ENCODE measurements at regions not wholly inside any gene's neighbourhood (a gene's known extent, or its start where the extent isn't known, plus 50 kb on each side); places are given as distances from the start of the nearest gene placed in this dataset.
A peak's percentile ranks its signal among the peaks of the same experiment; 100 is the strongest.
"Not testable (repeated sequence)": the region's sequence is repeated elsewhere in the genome, so short reads cannot be mapped to it uniquely, and the experiment has no call there.

DNA sequence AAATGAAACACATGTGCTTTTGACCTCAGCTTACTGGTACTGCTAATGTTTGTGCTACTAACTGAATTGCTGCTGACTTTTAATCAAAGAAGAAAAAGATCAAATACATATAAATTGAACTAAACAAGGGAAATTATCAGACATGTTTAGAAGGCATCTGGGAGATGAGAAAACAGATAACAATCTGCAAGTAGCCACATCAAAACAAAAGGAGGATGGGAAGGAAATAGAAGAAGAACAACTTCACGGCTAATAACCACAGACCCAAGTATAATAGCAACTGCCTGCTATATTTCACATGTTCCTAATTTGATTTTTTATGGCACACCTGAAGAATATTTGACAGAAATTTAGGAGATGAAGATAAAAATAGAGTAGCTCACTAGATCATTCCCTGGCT lies 542.6 kb upstream of the SYT4 start:
- H3K9me3 ChIP-seq (replicated peaks; ENCODE audit: low read length), result no peaks in the 10 kb centered on the region
- H3K4me2 ChIP-seq (ENCODE audit: low read length), result no peak overlapping the region
- no peaks in the 10 kb centered on the region for H3K36me3 ChIP-seq (ENCODE audit: insufficient read depth, low read length)
- no peaks in the 10 kb centered on the region for H3K27me3 ChIP-seq (ENCODE audit: control insufficient read depth, insufficient read depth, low read length)
- no peak overlapping the region for H3K9ac ChIP-seq (ENCODE audit: low read depth, low read length)
- H3K4me1 ChIP-seq (ENCODE audit: control insufficient read depth, insufficient read depth, low read length), result no peaks in the 10 kb centered on the region
- no peak overlapping the region for H3K4me3 ChIP-seq (ENCODE audit: low read length)

DNA sequence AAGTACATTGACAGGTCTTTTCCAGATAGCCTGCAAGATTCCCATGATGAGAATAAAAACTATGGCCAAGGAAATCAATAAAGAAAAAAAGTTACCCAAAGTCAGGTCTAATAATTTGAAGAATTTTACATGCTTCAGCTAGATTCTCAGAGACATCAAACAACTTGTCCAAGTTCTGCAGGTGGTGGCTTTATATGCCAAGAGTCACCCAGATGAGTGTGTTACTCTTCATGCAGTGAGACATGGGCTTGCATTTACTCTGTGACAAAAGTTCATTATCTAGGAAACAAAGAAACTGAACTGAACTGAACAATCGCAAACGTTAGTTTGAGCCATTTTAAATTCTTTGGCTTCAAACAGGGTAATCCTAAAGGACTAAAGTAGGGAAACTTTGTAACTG lies 548.5 kb upstream of the SYT4 start:
- Histone ChIP-seq H3K36me3 (ENCODE audit: insufficient read depth, low read length) (no peaks in the 10 kb centered on the region), H3K9me3 (replicated peaks; ENCODE audit: low read length) (no peaks in the 10 kb centered on the region), H3K4me3 (ENCODE audit: low read length) (no peak overlapping the region), H3K4me1 (ENCODE audit: control insufficient read depth, insufficient read depth, low read length) (no peaks in the 10 kb centered on the region), H3K9ac (ENCODE audit: low read depth, low read length) (no peak overlapping the region), H3K4me2 (ENCODE audit: low read length) (no peak overlapping the region), H3K27me3 (ENCODE audit: control insufficient read depth, insufficient read depth, low read length) (no peaks in the 10 kb centered on the region)

DNA sequence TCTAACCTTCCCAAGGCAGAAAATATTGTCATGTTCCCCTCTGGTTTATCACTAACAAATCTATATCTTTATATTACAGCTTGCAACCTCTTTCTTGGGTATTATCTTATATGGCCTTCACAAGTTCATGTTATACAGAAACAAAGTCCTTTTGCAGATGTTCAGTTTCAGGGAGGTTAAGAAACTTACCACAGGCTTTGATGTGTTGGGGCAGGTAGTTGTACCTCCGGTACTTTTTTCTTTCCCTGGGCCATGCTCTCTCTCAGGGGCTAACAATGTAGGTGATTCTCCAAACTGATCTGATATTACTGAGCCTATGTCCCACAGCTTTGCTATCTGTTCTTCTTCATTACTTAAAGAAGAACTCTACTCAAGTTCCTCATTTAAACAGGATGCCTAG lies 548.9 kb upstream of the SYT4 start:
- no peak overlapping the region for H3K4me3 ChIP-seq (ENCODE audit: low read length)
- no peaks in the 10 kb centered on the region for H3K9me3 ChIP-seq (replicated peaks; ENCODE audit: low read length)
- no peak overlapping the region for H3K4me2 ChIP-seq (ENCODE audit: low read length)
- no peak overlapping the region for H3K9ac ChIP-seq (ENCODE audit: low read depth, low read length)
- H3K4me1 ChIP-seq (ENCODE audit: control insufficient read depth, insufficient read depth, low read length), result no peaks in the 10 kb centered on the region
- H3K27me3 ChIP-seq (ENCODE audit: control insufficient read depth, insufficient read depth, low read length), result no peaks in the 10 kb centered on the region
- H3K36me3 ChIP-seq (ENCODE audit: insufficient read depth, low read length), result no peaks in the 10 kb centered on the region

DNA sequence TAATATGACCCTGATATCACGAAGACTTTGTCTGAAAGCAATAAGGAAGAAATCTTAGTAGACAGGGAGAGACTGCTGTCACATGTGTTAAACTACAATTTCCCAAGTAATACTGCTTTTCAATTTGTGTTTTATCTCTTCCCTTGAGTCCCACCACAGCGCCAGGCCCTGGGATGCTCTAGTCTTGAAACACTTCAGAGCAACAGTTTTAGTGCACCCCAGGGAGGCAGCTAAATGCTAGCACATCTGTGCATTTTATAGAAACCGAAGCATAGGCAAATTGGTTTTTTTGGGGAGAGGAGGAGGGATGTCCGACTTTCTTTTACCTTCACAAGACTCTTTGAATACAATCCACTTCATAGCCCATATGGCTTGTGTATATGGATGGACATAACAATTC lies 550.0 kb upstream of the SYT4 start:
- Histone ChIP-seq H3K4me2 (ENCODE audit: low read length) (no peak overlapping the region), H3K9me3 (replicated peaks; ENCODE audit: low read length) (no peaks in the 10 kb centered on the region), H3K9ac (ENCODE audit: low read depth, low read length) (no peak overlapping the region)

DNA sequence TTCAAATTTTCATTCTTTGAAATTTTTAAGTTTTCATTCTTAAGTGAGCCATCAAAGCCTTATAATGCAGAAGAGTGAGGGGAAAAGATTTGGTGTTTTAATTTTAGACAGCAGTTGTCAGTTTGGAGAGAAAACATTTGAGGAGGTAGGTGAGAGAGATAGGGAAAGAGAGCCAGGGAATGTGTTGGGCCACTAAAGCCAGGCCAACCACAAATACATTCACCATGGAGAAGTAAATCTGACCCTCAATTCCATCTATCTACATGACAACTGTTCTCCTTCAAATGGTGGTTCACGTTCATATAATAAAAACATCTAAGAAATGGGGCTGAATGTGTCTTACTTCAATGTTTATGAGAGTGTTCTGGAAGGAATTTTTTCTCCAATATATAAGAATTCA lies 553.0 kb upstream of the SYT4 start:
- Histone ChIP-seq H3K36me3 (ENCODE audit: insufficient read depth, low read length) (no peaks in the 10 kb centered on the region), H3K4me1 (ENCODE audit: control insufficient read depth, insufficient read depth, low read length) (no peaks in the 10 kb centered on the region), H3K4me3 (ENCODE audit: low read length) (no peak overlapping the region), H3K27me3 (ENCODE audit: control insufficient read depth, insufficient read depth, low read length) (no peaks in the 10 kb centered on the region), H3K9ac (ENCODE audit: low read depth, low read length) (no peak overlapping the region), H3K4me2 (ENCODE audit: low read length) (no peak overlapping the region), H3K9me3 (replicated peaks; ENCODE audit: low read length) (no peaks in the 10 kb centered on the region)

More for the DNA sequence above, 550.0 kb upstream of the SYT4 start:
- Histone ChIP-seq H3K4me3 (ENCODE audit: low read length) (no peak overlapping the region), H3K27me3 (ENCODE audit: control insufficient read depth, insufficient read depth, low read length) (no peaks in the 10 kb centered on the region), H3K36me3 (ENCODE audit: insufficient read depth, low read length) (no peaks in the 10 kb centered on the region), H3K4me1 (ENCODE audit: control insufficient read depth, insufficient read depth, low read length) (no peaks in the 10 kb centered on the region)

DNA sequence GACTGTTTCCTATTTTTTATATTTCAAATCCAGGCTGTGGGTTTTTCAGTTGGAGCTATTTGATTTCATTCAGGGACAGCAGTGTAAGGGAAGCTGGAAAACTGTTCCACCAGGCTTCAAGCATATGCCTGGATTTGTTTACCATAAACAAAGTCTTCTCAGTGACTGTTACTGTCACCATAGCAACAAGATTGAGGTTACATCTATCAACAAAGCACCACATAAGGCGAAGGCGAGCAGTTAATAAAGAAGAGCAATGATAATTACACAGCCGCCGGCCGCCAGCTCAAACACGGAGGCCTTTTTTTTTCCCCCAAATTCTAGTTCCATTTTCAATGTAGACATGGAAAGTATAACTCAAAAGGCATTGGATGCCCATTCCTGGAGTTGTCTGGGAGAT lies 553.7 kb upstream of the SYT4 start:
- H3K27me3 ChIP-seq (ENCODE audit: control insufficient read depth, insufficient read depth, low read length), result no peaks in the 10 kb centered on the region
- H3K4me1 ChIP-seq (ENCODE audit: control insufficient read depth, insufficient read depth, low read length), result no peaks in the 10 kb centered on the region
- no peak overlapping the region for H3K9ac ChIP-seq (ENCODE audit: low read depth, low read length)
- no peaks in the 10 kb centered on the region for H3K9me3 ChIP-seq (replicated peaks; ENCODE audit: low read length)
- H3K36me3 ChIP-seq (ENCODE audit: insufficient read depth, low read length), result no peaks in the 10 kb centered on the region
- no peak overlapping the region for H3K4me2 ChIP-seq (ENCODE audit: low read length)
- H3K4me3 ChIP-seq (ENCODE audit: low read length), result no peak overlapping the region

DNA sequence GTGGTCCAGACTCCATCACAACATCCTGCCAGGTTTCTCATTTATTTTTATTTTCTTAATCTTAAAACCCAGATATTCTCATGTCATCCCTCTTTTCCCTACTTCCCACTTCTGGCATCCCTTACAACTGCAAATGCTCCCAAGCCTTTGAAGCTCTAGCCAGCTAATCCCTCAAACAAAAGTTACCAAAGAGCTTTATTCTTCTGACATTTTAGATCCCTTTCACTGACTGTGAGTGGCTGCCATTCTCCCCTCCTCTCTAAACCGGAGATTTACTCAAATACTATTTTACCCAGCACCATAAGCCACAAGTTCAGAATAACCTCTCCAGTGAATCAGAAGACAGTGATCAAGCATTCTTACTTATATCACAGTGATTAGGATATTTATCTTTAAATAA lies 569.0 kb upstream of the SYT4 start:
- Histone ChIP-seq H3K27me3 (ENCODE audit: control insufficient read depth, insufficient read depth, low read length) (no peaks in the 10 kb centered on the region), H3K9me3 (replicated peaks; ENCODE audit: low read length) (no peaks in the 10 kb centered on the region), H3K36me3 (ENCODE audit: insufficient read depth, low read length) (no peaks in the 10 kb centered on the region), H3K4me2 (ENCODE audit: low read length) (no peak overlapping the region), H3K4me3 (ENCODE audit: low read length) (no peak overlapping the region), H3K4me1 (ENCODE audit: control insufficient read depth, insufficient read depth, low read length) (peaks cover 11% of the 10 kb centered on the region), H3K9ac (ENCODE audit: low read depth, low read length) (no peak overlapping the region)

DNA sequence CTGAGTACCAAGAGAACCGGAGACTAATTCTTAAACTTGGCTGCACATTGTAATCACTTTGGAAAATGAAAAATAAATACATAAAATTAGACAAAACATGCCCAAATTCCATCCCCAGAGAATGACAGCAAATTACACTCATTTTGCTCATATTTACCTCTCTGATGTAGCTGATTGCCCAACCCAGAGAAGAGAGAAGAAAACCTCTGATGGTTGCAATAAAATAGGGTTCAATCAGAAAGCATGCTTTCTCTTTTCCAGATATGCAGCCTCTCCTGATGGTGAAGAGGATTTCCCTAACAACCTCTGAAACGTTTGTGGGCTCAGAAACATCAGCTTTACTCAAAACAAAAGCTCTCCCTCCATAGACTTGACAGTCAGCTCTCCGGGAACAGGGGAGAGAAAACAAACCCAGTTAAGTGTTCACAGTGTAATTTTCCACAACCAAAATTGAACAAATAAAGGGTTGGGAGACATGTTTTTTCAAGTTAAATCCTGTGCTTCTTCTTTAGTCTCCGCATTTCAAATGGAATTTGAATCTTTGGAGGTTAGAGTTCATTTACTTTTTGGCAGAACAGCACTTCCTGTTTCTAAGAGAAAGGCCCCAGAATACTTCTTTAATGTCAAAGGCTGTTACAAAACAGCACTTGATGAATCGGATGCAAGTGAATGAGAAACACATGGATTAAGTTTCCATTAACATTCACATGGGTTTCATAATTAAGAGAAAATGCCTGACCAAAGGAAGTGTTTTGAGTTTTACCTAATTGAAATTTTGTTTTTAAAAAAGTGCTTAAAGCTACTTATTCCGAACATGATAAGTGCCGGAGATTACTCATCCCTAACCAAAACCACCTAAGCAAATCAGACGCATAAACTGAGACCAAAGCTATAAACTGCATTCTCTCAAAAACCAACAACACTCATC lies 570.1 kb upstream of the SYT4 start:
- Histone ChIP-seq H3K27me3 (ENCODE audit: control insufficient read depth, insufficient read depth, low read length) (no peaks in the 10 kb centered on the region), H3K36me3 (ENCODE audit: insufficient read depth, low read length) (no peaks in the 10 kb centered on the region), H3K4me3 (ENCODE audit: low read length) (no peak overlapping the region), H3K9me3 (replicated peaks; ENCODE audit: low read length) (no peaks in the 10 kb centered on the region), H3K4me1 (ENCODE audit: control insufficient read depth, insufficient read depth, low read length) (peaks cover 11% of the 10 kb centered on the region), H3K4me2 (ENCODE audit: low read length) (peak overlapping the region; percentile 53), H3K9ac (ENCODE audit: low read depth, low read length) (no peak overlapping the region)

DNA sequence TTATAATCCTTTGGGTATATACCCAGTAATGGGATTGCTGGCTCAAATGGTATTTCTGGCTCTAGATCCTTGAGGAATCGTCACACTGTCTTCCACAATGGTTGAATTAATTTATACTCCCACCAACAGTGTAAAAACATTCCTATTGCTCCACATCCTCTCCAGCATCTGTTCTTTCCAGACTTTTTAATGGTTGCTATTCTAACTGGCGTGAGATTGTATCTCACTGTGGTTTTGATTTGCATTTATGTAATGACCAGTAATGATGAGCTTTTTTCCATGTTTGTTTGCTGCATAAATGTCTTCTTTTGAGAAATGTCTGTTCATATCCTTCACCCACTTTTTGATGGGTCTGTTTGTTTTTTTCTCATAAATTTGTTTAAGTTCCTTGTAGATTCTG lies 572.5 kb upstream of the SYT4 start:
- not testable (repeated sequence) for H3K27me3 ChIP-seq (ENCODE audit: control insufficient read depth, insufficient read depth, low read length); H3K36me3 ChIP-seq (ENCODE audit: insufficient read depth, low read length); H3K4me3 ChIP-seq (ENCODE audit: low read length); H3K9ac ChIP-seq (ENCODE audit: low read depth, low read length); H3K4me2 ChIP-seq (ENCODE audit: low read length); H3K9me3 ChIP-seq (replicated peaks; ENCODE audit: low read length)
- H3K4me1 ChIP-seq (ENCODE audit: control insufficient read depth, insufficient read depth, low read length), result peaks cover 11% of the 10 kb centered on the region

DNA sequence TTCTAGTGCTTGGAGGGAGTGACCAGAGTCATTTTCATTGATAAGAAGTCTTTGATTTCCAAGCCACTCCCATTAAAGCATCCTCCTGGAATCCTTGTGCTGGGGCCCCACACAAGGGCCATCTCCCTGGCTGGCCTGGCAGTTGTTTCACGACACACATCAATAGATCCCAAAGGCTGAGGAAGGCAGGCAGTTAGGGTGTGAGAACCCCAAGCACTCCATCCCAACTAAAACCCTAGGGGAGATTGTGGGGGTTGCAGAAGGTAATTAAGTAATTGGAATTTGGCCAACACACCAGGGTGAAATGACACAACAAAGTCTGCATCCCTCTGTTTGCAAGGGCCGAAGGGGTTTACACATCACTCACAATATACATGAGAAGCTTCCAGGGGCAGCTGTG lies 578.1 kb upstream of the SYT4 start:
- no peak overlapping the region for H3K4me2 ChIP-seq (ENCODE audit: low read length)
- H3K27me3 ChIP-seq (ENCODE audit: control insufficient read depth, insufficient read depth, low read length), result no peaks in the 10 kb centered on the region
- H3K4me1 ChIP-seq (ENCODE audit: control insufficient read depth, insufficient read depth, low read length), result no peaks in the 10 kb centered on the region
- no peak overlapping the region for H3K9ac ChIP-seq (ENCODE audit: low read depth, low read length)
- no peaks in the 10 kb centered on the region for H3K9me3 ChIP-seq (replicated peaks; ENCODE audit: low read length)
- no peaks in the 10 kb centered on the region for H3K36me3 ChIP-seq (ENCODE audit: insufficient read depth, low read length)
- H3K4me3 ChIP-seq (ENCODE audit: low read length), result no peak overlapping the region

DNA sequence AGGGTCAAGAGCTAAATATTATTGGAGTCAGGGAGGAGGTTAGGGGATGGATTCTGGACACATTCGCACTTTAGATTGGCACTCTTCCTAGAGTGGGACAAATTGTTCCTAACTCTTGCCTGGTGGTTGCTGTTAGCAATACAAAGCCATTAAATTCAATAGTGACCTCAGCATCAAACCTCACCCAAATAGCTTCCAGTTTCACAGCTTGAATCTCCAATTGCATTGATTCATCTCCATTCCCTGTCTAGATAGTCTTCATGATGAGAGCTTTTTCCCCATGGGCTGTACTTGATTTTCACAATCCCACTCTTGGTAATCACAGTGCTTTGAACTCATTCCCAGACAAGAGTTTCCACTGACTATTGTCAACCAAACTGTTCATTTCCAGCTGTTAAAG lies 585.9 kb upstream of the SYT4 start:
- H3K4me3 ChIP-seq (ENCODE audit: low read length), result no peak overlapping the region

DNA sequence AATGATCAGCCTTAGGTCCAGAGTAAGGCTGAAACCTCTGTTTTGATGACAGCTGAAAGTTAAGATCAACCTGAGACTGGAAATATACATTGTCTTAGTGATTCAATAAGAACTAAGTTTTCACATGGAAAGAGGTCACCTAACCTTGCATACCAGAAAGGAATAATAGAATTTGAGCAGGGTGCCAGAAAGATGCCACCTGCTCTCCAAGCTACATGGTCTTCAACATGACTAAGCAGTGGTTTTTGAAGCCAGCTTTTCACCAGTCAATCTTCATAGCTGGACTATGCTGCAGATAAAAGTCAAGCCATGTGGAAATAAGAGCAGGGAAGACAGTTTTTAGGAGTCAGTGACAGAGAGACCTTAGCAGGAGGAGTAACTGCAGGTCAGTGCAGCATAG lies 589.4 kb upstream of the SYT4 start:
- H3K36me3 ChIP-seq (ENCODE audit: insufficient read depth, low read length), result no peaks in the 10 kb centered on the region
- H3K4me1 ChIP-seq (ENCODE audit: control insufficient read depth, insufficient read depth, low read length), result peaks cover 6% of the 10 kb centered on the region
- no peak overlapping the region for H3K4me2 ChIP-seq (ENCODE audit: low read length)
- no peaks in the 10 kb centered on the region for H3K27me3 ChIP-seq (ENCODE audit: control insufficient read depth, insufficient read depth, low read length)
- no peak overlapping the region for H3K9ac ChIP-seq (ENCODE audit: low read depth, low read length)
- H3K9me3 ChIP-seq (replicated peaks; ENCODE audit: low read length), result no peaks in the 10 kb centered on the region
- H3K4me3 ChIP-seq (ENCODE audit: low read length), result no peak overlapping the region

More for the DNA sequence above, 585.9 kb upstream of the SYT4 start:
- Histone ChIP-seq H3K9ac (ENCODE audit: low read depth, low read length) (no peak overlapping the region), H3K36me3 (ENCODE audit: insufficient read depth, low read length) (no peaks in the 10 kb centered on the region), H3K4me1 (ENCODE audit: control insufficient read depth, insufficient read depth, low read length) (peaks cover 6% of the 10 kb centered on the region), H3K9me3 (replicated peaks; ENCODE audit: low read length) (no peaks in the 10 kb centered on the region), H3K27me3 (ENCODE audit: control insufficient read depth, insufficient read depth, low read length) (no peaks in the 10 kb centered on the region), H3K4me2 (ENCODE audit: low read length) (no peak overlapping the region)
